SKM-1 (cell line): ENCODE measurements at regions not wholly inside any gene's neighbourhood (a gene's known extent, or its start where the extent isn't known, plus 50 kb on each side); places are given as distances from the start of the nearest gene placed in this dataset.
"Not testable (repeated sequence)": the region's sequence is repeated elsewhere in the genome, so short reads cannot be mapped to it uniquely, and the experiment has no call there.

Experiments used
- DNase-seq: peaks from one replicate; lab custom pipeline; 2025; ENCODE audit not compliant: unreplicated experiment; lab: John Stamatoyannopoulos, UW

DNA sequence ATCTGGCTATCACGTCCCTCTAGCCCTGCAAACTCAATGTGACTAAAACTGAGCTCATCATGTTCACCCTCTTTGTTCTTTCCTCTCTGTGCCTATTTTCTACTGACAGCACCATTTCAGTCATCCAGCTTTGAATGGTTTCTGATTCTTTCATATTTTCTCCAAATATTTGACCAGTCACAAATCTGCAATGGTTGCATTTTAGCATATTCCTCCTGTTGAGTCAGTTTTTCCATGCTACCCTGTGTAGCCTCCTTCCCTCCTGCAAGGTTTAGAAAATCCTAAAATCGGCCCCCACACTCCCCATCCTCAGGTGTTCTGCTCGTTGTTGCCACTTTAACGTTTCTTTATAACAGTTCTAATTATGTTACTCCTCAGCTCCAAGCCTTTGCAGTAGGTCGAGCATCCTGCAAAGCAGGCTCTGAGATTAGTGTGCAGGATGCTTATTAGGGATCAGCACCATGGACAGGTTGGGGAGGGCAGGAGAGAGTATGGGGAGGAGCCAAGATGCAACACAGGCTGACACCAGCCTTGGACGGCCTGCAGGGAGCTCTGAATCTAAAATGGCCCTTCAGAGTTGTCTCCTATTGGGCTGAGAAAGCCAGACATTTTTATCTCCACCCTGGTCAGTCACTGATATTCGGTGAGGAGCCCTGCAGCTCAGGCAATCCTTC is 531.0 kb upstream of the COBL start:
- no peak for DNase-seq

DNA sequence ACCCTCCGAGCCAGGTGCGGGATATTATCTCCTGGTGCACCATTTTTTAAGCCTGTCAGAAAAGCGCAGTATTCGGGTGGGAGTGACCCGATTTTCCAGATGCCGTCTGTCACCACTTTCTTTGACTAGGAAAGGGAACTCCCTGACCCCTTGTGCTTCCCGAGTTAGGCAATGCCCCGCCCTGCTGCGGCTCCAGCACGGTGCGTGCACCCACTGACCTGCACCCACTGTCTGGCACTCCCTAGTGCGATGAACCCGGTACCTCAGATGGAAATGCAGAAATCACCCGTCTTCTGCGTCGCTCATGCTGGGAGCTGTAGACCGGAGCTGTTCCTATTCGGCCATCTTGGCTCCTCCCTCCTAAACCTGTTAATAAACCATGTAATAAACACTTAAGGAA is 522.5 kb upstream of the COBL start:
- DNase-seq: not testable (repeated sequence)

DNA sequence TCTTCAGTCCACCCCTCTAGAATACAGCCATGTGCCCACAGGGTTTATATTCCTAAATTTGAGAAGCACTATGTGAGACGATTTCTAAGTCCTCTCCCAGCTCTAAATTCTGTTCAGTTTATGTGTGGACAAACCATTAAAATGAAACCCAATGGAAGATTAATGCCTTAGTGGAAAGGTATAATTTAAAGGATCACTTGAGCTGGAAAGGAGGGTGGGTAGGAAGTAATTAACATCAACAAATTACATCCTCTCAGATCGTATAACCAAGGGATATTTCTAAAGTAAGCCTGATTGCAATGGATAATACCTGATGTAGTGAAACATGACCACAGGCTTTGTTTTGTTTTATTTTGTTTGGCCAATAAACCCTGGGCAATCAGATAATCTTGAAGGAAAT is 511.0 kb upstream of the COBL start:
- no peak for DNase-seq

DNA sequence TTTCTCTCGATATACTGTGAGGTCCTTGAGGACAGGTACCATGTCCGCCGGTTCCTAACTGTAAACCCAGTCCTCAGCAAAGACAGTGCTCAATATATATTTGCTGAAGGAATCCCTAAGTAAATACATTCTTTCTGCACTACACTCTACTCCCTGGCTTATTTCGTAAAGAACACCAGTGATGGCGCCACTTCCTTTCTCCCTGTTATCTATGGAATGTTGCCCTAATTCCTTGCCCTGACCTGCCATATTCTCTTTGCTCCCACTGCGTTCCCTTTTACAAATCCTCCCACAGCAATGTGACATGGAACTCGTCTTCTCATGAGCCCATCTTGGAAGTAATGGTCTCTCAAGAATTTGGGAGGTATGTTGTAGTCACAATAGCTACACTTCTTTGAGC is 507.4 kb upstream of the COBL start:
- DNase-seq: no peak

DNA sequence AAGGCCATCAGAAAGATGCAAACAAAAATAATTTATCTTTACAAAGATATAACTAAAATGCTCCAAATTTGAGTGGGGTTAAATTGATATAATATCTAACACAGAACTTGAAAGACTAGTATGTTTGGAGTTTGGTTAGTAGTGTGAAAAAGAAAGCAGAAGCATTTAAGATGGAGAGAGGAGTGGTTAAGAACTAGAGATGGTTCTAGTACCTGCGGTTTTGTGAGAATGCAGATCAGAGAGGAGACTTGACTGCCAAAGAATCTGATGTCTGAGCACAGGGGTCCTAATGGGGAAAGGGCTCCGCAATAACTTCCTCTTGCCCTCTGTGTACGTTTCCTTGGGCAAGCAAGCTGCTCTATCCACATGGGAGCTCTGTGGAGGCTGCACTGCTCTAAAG is 506.8 kb upstream of the COBL start:
- DNase-seq: no peak

DNA sequence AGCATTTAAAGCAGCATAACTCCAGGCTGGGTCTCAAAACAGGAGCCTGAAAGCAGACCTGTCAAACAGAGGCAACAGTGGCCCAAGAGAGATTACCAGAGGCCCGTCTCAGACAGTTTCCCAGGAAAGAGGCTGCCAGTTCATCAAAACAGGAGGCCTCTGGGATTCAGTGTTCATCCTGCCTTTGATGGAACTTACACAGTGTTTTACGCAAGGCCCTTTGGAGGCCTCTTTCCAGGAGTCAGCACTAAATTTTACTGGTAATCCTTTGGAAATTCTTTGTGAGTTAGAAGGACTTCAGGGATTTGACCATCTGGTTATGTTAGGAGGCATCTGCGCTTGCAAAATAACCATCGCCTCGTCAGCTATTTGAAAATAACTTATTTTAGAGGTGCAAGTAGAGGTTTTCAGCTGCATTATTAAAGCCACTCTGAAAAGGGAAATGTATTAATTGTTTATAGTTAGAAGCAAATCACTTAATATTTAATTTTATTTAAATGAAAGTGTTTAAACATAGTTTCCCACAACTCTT is 501.2 kb upstream of the COBL start:
- DNase-seq: no peak

DNA sequence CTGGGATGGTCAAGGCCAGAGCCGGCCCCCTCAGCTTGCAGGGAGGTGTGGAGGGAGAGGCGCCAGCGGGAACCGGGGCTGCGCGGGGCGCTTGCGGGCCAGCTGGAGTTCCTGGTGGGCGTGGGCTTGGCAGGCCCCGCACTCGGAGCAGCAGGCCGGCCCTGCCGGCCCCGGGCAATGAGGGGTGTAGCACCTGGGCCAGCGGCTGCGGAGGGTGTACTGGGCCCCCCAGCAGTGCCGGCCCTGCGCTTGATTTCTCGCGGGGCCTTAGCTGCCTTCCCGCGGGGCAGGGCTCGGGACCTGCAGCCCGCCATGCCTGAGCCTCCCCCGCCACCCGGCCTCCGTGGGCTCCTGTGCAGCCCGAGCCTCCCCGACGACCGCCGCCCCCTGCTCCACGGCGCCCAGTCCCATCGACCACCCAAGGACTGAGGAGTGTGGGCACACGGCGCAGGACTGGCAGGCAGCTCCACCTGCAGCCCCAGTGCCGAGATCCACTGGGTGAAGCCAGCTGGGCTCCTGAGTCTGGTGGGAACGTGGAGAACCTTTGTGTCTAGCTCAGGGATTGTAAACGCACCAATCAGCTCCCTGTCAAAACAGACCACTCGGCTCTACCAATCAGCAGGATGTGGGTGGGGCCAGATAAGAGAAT is 489.3 kb upstream of the COBL start:
- not testable (repeated sequence) for DNase-seq

DNA sequence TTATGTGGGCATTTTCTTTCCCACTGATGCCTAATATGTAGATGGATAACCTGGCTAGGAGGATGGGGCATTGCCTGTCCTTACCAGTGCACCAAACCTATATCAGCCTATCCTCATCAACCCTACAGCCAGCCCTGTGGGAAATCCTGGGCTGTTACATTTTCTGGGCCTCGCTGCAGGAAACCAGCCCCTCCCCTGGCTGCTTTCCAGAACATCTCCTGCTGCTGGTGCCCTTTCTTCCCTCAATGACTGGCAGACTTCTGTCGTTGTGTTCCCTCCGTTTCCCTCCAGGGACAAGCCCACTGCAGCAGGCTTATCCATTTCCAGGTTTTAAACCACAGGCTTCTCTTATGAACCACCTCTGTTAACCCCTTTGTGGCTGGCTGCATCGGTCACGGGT is 486.1 kb upstream of the COBL start:
- no peak for DNase-seq

DNA sequence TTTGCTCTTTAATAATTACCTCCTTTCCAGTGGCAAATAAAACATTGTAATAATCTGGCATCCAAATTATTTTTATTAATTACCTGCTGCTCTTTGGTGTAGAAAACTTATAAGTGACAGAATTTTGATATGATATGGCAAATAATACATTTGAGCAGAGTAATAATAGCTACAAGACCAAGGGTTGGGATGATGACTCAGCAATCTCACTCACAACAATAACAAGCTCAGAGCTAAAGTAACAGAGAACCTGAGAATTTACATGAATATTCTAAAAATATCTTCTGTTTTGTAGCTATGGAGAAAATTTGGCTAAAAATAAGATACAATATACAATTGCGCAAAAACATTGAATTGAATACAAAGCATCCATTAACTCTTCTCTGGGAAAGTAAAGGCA is 480.8 kb upstream of the COBL start:
- DNase-seq: no peak

DNA sequence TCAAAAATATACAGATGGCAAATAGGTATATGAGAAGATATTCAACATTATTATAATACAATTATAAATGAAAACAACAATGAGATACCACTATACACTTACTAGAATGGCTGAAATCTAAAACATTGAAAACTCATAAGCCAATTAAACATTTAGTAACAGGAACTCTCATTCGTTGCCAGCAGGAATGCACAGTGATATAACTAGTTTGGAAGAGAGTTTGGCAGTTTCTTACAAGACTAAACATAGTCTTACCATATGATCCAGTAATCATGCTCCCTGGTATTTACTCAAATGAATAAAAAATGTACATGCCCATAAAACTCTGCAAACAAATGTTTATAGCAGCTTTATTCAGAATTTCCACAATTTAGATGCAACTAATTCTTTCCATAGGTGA is 476.2 kb upstream of the COBL start:
- DNase-seq: no peak

DNA sequence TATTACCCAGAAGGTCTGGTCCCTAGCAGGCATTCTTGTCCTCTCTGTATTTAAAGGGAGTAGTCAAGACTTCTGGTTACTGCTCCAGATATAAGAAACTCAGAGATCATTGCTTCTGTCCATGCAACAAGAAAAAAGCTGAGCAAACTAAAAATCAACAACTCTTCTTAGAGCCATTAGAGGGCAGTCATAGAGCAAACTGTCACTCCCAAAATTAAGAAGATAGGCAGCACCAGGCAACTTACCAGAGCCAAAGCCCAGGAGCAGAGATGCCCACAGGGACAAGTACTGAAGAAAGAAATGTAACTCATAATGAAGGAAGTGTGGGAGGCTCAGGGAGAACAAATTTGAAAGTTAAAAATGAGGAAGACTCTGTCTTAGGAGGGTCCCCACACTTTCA is 472.9 kb upstream of the COBL start:
- DNase-seq: no peak

DNA sequence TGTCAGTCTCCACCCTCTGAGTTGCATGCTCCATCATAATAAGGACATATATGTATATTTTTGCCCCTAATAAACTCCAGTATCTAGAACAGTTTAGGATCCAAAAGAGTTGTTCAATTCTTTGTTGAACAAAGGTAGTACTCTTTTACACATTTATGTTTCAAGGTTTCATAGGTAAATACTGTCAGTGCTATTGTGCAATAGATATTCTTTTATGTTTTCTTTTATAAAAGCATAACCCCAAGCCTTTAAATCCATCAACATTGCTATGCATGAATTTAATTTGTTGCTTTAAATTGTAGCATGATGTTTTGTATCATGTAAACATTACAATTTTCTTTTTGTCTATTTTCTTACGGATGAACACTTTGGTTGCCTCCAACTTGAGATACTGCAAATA is 469.7 kb upstream of the COBL start:
- DNase-seq: no peak

DNA sequence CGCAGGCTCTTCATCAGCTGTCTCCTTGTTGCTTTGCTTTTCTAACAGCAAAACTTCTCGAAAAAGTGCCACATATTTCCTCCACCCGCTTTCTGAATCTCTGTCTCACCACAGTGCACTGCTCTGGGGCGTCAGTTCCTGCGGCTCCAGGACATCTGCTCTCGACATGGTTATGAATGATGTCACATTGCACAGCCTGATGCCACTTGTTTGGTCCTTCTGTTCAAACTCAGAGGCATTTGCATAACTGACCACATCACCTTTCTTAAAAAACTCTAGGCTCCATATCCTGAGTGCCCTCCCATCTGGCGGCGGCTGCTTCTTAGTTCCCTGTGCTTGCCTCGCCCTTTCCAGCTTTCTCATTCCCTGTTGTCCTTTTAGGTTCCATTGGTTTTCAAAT is 469.3 kb upstream of the COBL start:
- no peak for DNase-seq

DNA sequence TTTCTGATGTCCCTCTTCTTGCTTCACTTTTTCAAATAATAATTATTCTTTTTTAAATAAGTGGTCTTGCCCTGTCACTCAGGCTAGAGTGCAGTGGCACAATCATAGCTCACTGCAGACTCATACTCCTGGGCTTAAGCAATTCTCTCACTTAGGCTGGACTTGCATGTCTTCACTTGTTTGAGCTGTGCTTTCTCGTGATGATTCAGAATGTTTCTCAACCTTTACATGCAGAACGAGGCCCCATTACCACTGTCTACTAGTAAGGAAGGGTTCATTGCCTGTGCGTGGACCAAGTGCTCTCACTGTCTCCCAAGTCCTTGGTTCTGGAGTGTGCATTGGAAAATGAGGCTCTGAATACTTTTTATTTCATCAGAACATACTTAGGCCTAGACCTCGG is 468.6 kb upstream of the COBL start:
- no peak for DNase-seq

DNA sequence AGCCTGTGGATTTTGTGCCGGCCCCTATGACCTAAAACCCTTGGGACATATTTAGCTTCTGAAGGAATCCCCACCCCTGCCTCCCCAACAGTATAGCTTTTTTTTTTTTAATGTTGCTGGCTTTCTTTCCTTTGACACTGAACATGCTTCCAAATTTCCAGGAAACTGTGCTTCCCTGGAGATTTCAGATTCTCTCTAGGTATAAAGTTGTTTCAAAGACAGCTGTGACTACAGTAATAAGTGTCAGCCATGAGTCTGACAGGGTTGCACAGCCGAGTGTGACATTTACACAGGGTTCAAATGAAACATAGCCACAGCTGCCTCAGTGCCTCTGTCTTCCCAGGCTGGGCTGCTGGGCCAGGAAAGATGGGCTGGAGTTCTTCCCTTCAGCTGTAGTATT is 466.6 kb upstream of the COBL start:
- no peak for DNase-seq

DNA sequence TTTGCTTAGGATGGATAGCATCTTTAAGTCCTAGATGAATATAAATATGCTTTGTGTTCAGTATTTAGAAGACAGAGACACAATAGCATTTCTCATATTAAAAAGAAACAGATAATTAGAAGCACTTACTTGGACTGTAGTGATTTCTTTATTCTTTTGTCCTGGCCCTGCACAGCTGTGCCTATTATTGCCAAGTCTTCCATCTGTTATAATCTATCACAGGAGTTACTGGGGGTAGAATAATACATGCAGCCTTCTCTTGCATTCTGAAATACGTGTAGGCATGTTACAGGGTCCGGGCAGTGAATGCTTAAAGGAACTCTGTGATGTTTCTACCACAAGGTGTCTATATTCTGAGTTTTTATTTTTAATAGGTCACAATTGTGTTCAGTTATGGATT is 461.5 kb upstream of the COBL start:
- no peak for DNase-seq

DNA sequence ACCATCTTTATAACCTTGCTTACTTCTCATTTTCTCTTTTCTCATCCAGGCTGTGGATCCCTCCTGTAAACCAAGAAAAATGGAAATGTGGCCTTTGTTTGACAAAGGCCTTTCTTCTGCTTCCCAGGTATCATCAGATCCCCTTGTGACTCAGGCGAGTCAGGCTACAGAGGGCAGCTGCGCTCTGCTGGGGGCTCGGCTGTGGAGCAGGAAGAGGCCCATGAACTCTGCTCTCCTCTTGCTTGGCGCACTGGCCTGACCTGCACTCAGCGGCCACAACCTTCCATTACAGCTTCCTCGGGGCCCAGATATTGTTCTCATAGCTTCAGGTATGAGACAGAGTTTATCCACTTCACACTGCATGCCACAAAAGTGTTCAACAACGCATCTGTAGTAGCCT is 457.6 kb upstream of the COBL start:
- DNase-seq: no peak

DNA sequence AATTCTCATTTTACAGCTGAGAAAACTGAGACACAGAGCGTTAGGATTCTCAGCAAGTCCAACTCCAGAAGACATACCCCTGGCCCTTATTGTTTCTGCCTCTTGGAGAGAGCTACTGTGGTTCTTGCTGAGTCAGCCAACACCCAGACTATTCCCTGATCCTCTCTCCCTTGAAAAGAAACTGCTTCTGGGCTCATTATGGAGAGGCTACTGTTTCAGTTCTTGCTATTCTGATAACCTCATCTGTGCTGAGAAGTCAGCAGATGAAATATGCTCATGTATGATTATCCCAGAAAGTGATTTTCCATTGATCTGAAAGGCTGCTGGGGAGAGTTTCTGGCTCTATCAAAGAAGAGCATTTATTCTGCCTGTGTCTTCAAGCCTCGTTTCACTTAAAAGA is 455.6 kb upstream of the COBL start:
- DNase-seq: no peak

DNA sequence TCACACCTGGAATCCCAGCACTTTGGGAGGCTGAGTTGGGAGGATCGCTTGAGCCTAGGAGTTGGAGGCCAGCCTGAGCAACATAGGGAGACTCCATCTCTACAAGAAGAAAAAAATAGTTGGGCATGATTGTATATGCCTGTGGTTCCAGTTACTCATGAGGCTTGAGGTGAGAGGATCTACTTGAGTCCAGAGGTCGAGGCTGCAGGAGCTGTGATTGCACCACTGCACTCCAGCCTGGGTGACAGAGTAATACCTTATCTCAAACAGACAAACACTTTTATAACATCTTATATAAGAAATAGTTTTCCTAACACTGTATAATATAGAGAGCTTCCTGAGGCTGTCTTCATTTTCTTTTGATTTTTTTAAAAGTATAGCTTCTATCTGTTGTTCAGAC is 448.4 kb upstream of the COBL start:
- DNase-seq: no peak

DNA sequence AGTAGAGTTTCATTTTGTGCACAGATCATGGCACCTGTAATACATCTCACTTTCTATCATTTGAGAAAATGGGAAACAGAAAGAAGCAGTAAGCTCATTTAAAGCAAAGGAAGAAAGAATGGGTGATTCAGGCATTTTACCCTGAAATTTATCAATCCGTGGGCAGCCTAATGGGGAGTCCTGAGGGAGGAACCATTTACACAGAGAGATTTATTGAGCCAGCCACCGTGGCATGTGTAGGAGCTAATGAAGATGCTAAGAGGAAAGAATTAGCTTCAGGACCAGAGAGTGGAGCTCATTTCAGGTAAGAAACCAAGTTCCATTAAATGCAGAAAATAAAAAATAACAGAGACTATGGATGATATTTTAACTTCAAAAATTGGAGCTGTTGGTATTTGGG is 443.4 kb upstream of the COBL start:
- DNase-seq: no peak

DNA sequence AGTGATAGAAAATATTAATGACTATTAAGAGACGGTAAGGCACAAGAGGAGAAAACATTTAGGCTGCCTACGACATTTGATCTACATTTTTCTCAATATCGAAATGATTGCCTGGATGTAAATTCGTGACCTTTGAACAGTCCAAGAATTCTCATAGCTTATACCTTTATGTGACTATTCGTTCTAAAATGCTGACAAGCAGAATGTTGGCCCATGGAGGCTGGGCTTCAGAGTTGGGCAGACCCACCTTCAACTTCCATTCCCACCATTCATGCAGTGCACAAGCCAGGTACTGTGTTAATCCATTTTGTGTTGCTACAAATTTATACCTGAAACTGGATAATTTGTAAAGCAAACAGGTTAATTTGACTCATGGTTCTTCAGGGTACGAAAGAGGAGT is 441.4 kb upstream of the COBL start:
- DNase-seq: no peak

DNA sequence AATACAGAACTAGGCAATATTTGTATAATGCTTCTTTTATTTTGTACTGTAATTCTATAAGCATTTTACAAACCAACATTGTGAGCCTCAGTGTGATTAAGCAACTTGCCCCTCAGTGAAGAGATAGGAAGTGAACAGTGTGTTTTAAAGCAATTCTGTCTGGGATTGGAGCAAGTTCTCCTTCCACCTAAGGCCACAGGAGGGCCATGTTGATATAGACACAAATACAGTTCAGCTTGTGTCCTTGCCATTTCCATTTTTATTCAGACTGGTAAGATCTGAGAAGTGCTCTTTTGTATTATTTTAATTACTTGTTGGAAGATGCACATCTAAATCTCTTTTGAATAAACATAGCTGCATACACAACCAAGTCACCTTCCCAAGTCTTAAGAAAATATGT is 416.3 kb upstream of the COBL start:
- DNase-seq: no peak

DNA sequence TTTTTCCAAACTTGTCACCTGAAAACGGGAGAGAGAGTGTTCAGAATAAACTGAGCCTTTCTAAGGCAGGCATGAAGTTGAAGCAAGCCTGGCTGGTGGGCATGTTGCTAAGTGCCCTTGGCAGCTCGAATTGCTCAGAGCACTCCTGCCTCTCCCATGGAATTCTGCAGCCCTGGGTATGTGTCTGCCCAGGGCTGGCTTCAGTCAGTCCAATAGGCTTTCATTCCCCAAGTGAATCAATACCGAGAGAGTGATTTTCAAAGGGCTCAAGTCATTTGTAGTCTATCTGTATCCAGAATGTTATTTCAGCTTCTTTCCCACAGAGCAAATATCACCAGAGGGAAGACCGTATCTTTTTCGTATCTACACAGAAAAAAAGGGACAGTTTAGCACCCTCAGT is 415.5 kb upstream of the COBL start:
- DNase-seq: no peak
